ENCODE measurements at regions not wholly inside any gene's neighbourhood (a gene's known extent, or its start where the extent isn't known, plus 50 kb on each side); places are given as distances from the start of the nearest gene placed in this dataset.

- H3K9me3 ChIP-seq: no peaks in the 10 kb centered on the region
- no peak for TF ChIP-seq CTCF (IDR thresholded peaks at IDR 0.05; ENCODE audit: low read depth, low read length)
- H3K4me3 ChIP-seq (ENCODE audit: low read depth, low read length): no peak overlapping the region
- no peak for DNase-seq
- H3K4me1 ChIP-seq: no peaks in the 10 kb centered on the region
- no peaks in the 10 kb centered on the region for H3K27me3 ChIP-seq
- no peaks in the 10 kb centered on the region for H3K36me3 ChIP-seq
These were observed 181.6 kb downstream of the HNRNPD start for GRCh38 chr4:82192017-82192673.

- H3K36me3 ChIP-seq: no peaks in the 10 kb centered on the region
- no peaks in the 10 kb centered on the region for H3K4me1 ChIP-seq
- H3K4me3 ChIP-seq (ENCODE audit: low read depth, low read length): no peak overlapping the region
- no peak for DNase-seq
- H3K27me3 ChIP-seq: no peaks in the 10 kb centered on the region; the same call in 1 of the 2 replicates
- H3K9me3 ChIP-seq: no peaks in the 10 kb centered on the region
- TF ChIP-seq CTCF (IDR thresholded peaks at IDR 0.05; ENCODE audit: low read depth, low read length): no peak
These were observed 192.0 kb downstream of the HNRNPD start for GRCh38 chr4:82181789-82182188.

GRCh38 chr4:82172186-82172585, 201.6 kb downstream of the HNRNPD start:
- no peak for DNase-seq
- no peaks in the 10 kb centered on the region for H3K36me3 ChIP-seq
- no peaks in the 10 kb centered on the region for H3K4me1 ChIP-seq
- TF ChIP-seq CTCF (IDR thresholded peaks at IDR 0.05; ENCODE audit: low read depth, low read length): no peak
- H3K9me3 ChIP-seq: no peaks in the 10 kb centered on the region
- no peaks in the 10 kb centered on the region for H3K27me3 ChIP-seq
- no peak overlapping the region for H3K4me3 ChIP-seq (ENCODE audit: low read depth, low read length)

GRCh38 chr4:82171531-82172155, 202.1 kb downstream of the HNRNPD start:
- Histone ChIP-seq H3K4me1 (no peaks in the 10 kb centered on the region), H3K4me3 (ENCODE audit: low read depth, low read length) (no peak overlapping the region), H3K36me3 (no peaks in the 10 kb centered on the region), H3K27me3 (no peaks in the 10 kb centered on the region), H3K9me3 (no peaks in the 10 kb centered on the region)
- TF ChIP-seq CTCF (IDR thresholded peaks at IDR 0.05; ENCODE audit: low read depth, low read length): no peak
- no peak for DNase-seq

GRCh38 chr4:82149750-82150149, 224.0 kb downstream of the HNRNPD start:
- no peaks in the 10 kb centered on the region for H3K9me3 ChIP-seq
- DNase-seq: no peak
- no peaks in the 10 kb centered on the region for H3K27me3 ChIP-seq
- H3K4me1 ChIP-seq: no peaks in the 10 kb centered on the region
- no peaks in the 10 kb centered on the region for H3K36me3 ChIP-seq
- TF ChIP-seq CTCF (IDR thresholded peaks at IDR 0.05; ENCODE audit: low read depth, low read length): no peak
- no peak overlapping the region for H3K4me3 ChIP-seq (ENCODE audit: low read depth, low read length)

GRCh38 chr4:82145850-82146249, 227.9 kb downstream of the HNRNPD start:
- no peak for TF ChIP-seq CTCF (IDR thresholded peaks at IDR 0.05; ENCODE audit: low read depth, low read length)
- no peak for DNase-seq
- H3K27me3 ChIP-seq: no peaks in the 10 kb centered on the region
- H3K4me1 ChIP-seq: no peaks in the 10 kb centered on the region
- no peaks in the 10 kb centered on the region for H3K36me3 ChIP-seq
- H3K9me3 ChIP-seq: no peaks in the 10 kb centered on the region
- H3K4me3 ChIP-seq (ENCODE audit: low read depth, low read length): no peak overlapping the region

Measured in BE2C (cell line).